Fibroblast of skin of left quadriceps (primary cell): ENCODE measurements at regions not wholly inside any gene's neighbourhood (a gene's known extent, or its start where the extent isn't known, plus 50 kb on each side); places are given as distances from the start of the nearest gene placed in this dataset.

ENCODE experiments used
- DNase-seq, 2 experiments: peaks; one replicate each; pipeline ENCODE4 v3.0.0-alpha.2; 2013; ENCODE audit warnings: low read depth in 2 of 2

DNA sequence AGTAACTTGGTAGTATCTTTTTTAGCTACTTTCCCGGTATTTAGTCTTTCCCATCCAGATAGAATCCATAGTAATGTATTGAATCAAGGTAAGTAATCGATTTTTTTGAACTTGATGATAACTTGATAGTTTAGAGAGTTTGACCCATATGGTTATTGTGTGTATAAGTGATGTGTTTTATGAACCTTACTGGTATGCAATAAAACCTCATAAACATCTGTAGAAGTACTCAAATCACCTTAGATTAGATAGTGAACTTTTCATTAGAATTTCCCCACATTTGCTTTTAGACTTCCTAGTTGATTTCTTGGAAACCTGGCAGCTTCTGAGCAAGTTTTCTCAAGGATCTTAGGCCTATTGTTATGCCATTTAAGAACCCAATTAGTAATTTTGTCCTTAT lies 80.8 kb upstream of the PDE5A start:
- DNase-seq, result no peak

DNA sequence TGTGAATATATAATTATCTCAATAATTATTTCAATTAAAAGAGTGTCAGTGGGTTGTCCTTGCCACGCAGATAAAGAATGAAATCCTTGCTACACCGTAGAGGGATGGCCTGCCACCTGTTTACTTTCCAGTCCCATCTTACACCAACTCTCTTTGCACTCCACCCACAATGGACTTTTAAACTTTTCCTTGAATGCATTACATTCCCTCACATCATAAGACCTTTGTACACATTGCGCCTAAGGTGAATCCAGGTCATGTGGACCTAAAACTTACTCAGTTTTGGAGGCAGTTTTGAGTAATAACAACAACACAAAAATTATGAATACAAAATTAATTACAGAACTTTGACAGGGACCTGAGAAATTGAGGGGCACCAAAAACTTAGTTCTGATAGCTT lies 78.7 kb upstream of the PDE5A start:
- DNase-seq, result no peak

DNA sequence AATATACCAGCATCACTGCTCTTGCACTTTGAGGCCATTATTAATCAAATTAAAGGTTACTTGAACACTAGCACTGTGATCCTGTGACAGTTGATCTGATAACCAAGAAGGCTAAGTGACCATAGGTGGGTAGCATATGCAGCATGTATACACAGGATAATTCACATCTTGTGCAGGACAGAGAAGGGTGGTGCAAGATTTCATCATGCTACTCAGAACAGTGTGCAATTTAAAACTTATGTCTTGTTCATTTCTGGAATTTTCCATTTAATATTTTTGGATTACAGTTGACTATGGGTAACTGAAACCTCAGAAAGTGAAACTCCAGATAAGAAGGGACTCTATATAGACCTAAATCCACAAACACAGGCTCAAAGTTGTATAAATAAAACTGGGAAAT lies 78.2 kb upstream of the PDE5A start:
- DNase-seq, result no peak

DNA sequence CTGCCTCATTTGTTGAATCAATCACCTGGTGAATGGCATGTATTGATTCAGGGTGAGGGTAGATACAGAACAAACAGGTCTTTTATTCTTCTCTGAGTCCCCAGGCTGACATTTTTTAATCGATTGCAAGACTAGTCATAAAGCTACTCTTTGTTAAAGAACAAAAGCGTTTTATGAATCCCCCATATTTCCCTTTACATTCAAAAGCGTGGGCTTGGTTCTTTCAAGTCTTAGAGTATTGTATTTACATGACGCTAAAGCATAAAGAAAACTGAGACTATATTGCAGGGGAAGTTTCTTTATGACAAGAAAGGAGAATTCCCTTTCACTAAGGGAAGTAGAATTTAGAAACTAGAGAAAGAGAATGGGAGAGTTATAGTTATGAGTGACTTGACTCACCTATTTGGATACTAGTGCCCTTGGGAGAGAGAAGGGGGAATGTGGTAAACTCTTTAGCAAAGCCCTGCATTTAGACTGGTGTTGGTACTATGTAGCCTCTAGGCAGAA lies 69.3 kb upstream of the PDE5A start:
- DNase-seq, result no peak

DNA sequence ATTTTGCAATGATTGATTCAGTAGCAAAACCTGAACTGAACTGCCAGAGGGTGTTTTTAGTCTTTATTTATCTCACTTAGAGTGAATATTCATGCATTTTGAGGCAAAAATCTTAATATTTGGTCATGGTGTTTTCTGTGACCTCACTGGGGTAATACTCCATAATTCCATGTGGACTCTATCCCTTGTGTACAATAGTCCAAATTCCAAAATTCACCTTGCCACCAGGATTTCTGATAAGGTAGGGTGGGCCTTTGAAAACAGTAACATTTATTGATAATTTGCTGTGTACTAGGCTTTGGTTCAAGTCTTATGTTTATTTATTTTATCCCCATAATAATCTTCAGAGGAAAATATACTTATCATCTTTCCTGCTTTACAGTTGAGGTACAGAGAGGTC lies 68.4 kb upstream of the PDE5A start:
- no peak for DNase-seq

DNA sequence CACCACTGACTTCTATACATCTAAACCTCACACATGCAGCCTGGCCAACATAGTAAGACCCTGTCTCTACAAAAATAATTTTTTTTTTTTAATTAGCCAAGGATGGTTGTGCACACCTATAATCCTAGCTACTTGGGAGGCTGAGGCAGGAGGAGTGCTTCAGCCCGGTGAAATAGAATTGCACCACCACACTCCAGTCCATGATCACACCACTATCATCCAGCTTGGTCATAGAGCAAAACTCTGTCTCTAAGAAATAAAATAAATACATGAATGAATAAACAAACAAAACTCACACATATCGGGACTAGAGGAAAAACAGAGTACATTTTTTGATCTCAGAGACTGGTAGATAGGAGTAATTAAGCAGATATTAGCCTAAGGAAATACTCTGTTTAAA lies 66.6 kb upstream of the PDE5A start:
- no peak for DNase-seq

DNA sequence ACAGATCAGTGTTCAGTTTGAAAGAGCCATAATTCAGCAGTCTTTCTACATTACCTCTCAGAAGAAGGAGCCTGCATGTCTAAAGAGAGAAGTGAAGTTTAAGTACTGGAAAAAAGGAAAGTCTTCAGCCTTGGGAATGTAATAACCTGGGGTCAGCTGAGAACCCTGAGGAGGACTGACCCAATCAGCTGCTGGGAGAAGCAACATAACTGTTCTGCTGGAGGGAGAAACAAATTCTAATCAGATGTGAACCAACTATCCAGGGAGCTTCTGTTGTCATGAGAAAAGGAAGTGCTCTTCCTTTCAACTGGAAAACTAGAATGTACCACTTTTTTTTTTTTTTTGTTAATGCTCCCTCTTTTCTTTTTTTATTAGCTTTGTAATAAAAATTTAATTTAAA lies 64.5 kb upstream of the PDE5A start:
- no peak for DNase-seq

DNA sequence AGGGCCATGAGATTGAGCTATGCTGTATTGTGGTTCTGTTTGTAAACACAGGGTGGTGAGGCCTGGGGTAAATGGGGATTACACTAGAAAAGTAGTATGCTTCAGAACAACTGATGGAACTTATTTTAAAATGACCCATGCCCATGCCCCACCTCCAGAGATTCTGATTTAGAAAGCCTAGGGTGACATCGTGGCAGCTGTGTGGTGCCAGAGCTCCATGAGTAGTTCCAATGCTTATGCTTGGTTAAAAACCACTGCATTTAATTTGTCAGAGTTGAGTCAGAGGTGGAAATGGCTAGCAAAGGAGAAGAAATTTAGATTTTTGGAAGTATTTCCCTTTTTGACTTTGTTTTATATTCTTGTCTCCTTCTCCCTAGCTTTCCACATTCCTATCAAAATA lies 63.4 kb upstream of the PDE5A start:
- DNase-seq, result no peak

DNA sequence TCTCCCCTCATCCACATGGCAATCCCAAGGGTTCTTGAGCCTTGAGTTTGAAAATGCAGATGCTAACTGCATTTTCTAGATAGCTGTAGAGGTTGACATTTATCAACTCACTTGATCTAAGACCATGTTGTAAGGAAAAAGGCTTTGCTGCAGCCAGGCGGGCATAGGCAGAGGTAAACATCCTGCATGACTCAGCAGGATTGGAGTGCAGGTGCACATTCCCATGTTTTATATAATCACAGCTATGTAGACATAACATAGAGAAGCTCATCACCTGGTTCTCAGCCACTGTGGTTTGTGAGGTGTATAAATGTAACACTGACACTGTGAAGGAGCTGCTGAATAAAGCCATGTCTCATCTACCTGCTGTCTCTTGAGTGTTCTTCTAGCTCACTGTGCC lies 62.3 kb upstream of the PDE5A start:
- DNase-seq, result no peak

DNA sequence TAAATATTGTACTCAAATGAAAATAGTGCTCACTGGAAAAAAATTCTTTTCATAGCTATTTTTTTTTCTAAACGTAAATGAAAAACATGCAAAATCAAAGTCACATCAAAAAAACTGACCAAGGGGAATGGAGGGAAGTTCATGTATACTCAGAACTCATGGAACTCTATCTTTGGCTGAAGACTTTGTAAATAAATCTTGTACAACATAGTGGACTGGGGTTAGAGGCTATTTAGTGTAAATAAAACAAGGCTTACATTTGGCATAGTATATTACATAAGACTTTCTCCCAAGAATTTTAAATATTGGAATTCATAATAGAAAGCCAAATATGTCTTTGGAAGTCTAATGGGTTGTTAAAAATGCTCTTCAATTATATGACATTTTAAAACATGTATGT lies 59.8 kb upstream of the PDE5A start:
- no peak for DNase-seq

DNA sequence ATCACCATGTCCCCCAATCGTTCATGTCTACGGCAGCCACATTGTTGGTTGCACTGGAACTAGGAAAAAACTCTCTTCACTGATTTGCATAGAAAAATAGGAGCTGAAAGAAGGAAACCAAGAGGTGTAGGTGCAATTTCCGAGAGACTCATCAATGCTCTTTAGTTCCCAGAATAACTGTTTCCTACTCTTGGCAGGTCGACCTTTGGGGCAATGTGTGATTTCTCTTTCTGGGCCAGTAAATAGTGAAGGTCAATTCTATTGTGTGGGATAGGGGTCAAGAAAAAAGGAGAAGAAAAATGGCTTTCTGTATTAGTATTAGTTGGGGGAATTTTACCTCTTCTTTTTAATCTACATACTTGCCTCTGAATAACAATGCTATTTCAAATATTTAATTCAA lies 55.9 kb upstream of the PDE5A start:
- no peak for DNase-seq

DNA sequence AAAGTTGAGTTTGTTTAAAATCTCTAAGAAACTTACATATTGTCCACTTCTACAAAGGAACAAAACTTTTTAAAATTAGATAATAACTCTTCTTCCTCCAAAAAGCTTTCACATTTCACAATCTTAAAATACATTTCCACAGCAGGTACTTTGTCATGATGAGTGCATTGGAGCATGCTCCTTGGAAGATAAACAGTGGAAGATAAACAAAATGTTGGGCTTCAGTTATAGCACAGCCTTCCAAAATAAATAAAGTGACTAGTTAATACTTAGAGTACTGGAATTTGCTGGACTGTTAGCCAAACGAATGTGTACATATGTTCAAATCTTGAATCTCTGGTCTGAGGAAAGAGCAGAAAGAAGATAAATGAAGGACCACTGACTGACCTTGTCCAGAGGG lies 54.9 kb upstream of the PDE5A start:
- DNase-seq, result no peak

DNA sequence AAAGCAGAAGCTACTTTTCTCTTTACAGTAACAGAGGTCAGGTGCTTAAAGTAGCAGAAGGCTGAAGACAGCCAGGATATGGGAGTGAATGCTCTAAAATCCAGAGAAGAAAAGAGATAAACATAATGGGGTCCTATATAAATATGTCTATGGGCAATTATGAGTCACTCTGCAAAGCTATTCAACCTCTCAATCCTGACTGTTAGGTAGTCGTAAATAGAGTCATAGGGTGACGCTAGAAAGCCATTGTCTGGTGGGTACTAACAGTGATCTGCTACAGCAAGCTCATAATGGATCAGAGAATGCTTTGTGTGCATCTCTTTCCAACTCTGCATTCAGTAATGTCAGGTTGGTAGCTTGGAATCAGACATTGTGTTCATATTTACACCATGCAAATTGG lies 53.5 kb upstream of the PDE5A start:
- DNase-seq, result no peak

DNA sequence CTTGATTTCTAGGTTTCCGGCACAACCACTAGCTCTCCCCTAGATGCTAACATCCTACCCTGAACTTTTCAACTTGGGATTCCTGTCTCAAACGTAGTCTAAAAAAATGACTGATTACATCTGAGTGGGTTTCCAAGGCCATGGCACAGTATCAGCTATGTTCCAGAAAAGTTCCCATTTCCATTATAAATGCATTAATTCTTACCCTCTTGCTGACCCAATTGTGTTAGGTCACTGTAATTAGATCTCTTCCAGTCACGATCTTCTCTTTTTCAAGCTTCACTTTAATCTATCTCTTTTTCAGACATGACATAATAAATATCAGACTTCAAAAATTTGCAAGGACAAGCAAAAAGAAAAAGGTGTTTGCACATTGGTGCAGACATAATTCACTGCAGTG lies 50.6 kb upstream of the PDE5A start:
- DNase-seq, result no peak

DNA sequence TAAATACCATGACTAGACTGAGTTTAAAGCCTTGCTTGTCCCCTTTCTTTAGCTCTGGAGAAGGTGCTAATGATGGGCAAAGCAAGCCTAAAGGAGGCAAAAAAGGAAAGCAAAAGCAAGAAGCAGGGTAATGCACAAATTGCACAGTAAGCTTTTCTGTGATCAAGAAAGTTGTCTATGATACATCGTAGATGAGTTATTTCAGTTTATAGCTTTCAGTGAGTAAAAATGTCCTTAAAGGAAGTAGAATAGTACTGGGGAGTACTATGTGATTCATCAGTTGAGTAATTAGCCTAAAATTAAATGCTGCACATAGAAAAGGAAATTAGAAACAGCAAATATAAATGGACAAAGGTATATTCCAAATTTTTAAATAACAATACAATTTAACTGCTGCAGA lies 50.2 kb upstream of the PDE5A start:
- DNase-seq, result no peak
